HG02798 (cell line): ENCODE measurements at regions not wholly inside any gene's neighbourhood (a gene's known extent, or its start where the extent isn't known, plus 50 kb on each side); places are given as distances from the start of the nearest gene placed in this dataset.

Source experiments
- ATAC-seq: cut with Tn5 transposase; IDR thresholded peaks from one replicate; pipeline ENCODE4 v1.9.1; 2021; ENCODE audit warnings: mild to moderate bottlenecking; ENCODE audit not compliant: unreplicated experiment, poor library complexity

DNA sequence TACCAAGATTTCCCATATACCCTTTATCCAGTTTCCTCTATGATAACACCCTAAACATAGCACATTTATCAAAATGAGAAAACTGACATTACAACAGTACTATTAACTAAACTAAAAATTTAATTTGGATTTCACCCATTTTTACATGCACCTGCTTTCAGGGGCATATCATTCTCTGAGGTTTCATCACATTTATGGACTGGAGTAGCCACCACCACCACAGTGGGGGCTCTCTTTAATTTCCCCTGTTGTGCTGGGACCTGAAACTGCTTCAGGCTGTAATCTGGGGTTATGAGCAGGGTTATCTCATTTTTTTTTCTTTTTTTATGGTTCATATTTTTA is 637.9 kb upstream of the DPP6 start:
- no peak for ATAC-seq

- no peak for ATAC-seq
Observed at GRCh38 chr7:153415632-153416031, 636.6 kb upstream of the DPP6 start.

DNA sequence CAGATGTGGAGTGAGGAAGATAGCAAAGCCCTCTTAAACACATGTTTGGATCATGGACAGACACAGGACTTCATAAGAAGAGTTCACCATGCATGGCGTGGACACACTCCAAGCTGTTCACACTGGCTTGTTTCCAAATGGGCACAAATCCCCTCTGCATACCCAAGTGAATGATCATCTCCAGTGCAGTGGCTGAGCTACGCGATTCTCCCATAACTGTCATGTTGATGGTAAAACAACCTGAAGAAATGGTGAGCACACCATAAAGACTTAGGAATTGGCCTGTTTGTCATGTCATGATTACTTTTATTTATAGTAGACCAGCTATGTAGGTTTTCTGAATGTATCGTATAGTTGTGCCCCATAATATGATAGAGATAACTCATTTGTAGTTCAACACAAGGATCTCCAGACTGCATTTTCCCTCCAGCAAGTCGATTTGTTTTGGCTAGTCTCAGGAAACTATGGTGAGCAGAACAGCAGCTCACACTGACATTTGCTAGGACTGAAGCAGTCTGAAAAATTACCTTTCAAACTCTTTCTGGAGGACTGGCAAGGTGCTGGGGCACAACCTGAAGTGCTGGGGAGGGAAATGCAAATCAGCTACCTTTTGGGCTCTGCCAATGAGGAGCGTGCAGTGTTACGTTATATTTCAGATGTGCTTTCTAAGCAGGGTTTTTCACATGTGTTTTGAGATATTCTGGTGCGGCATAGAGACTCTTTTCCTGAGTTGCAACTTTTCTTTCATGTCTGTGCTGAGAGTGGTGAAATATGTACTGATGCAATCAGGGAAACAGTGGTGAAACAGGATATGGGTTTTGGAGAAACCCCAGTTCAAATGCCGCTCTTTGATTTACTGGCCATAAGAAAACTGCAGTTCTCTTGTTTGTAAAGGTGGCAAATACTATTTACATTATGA is 629.6 kb upstream of the DPP6 start:
- no peak for ATAC-seq

DNA sequence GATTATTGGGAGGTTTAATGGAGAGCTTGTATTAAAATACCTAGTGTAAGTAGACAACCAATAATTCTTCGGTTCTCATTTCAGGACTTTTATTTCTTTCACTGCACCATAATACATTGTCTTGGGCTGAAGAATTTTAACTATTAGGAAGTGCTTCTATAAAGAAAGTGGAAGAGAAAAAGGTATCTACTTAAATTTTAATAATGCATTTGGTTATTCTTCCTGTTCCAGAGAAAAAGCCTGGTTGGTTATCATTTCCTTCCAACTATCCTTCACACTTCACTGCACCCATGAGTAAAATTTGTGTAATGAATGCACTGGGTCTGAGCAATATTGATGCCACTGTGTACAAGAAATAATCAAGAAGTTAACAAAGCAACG is 629.0 kb upstream of the DPP6 start:
- ATAC-seq = no peak

- no peak for ATAC-seq
Observed at GRCh38 chr7:153430931-153431330, 621.3 kb upstream of the DPP6 start.

DNA sequence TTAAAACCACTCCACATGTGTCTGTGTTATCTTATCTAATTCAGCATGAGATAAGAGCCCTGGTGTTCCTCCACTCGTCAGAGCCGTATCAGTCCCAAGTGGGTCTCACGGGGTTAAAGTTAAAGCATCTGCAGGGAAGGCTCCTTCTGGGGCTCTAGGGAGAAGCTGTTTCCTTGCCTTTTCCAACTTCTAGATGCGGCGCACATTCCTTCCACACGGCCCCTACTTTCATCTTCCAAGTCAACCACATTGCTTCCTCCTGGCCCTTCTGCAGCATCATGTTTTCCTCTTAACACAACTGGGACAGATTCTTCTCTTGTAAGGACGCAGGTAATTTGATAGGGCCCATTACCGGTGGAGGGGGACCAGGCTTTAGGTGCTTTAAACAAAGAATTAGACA is 620.1 kb upstream of the DPP6 start:
- ATAC-seq = no peak

GRCh38 chr7:153433223-153433622 is 619.0 kb upstream of the DPP6 start:
- no peak for ATAC-seq

- ATAC-seq = no peak
Observed at GRCh38 chr7:153440715-153441114, 611.5 kb upstream of the DPP6 start.

DNA sequence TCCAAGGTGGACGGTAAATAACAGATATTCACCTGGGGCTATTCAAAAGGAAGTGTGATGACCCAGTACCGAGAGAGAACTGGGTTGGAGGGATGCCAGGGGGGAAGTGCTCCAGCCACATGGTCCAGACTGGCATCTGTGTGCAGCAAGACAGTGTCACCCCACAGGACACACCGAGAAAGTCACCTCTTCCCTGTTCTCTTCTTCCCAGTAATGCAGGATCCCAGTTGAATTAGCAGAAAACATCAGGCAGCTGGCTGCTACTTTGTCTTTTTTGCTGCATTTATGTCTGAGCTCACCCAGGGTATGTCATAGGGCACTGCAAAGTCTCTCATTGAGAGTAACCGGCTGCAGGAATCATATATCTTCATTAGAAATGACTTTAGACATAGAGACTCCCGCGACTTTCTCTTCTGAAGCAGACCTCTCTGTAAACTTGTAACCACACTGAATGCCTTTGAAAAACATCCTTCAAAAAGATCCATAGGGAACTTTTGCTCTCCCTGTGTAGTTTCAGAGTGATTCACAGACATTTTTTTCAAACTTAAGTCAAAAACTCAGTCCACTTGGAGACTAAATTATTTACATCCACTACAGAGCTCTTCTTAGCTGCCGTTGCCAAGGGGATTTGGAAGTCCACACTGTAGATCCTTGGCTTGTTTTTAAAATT is 609.0 kb upstream of the DPP6 start:
- no peak for ATAC-seq

DNA sequence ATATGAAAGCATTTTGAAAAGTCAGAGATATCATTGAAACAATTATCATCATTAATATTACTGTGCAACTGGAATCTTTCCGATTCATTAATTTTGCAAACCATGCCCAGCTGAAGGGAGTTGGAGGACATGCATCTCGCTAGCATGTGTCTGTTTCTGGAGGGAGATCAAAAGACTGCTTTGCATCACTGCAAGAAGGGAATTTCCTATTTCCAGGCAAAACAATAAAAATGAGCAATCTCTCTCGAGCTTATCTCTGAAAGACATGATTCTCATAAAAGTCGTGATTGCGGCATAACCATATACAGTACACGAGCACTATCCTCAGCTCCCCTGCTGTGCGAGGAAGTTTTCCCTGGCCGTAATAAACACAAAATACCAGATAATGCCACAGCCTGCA is 607.6 kb upstream of the DPP6 start:
- ATAC-seq = no peak

DNA sequence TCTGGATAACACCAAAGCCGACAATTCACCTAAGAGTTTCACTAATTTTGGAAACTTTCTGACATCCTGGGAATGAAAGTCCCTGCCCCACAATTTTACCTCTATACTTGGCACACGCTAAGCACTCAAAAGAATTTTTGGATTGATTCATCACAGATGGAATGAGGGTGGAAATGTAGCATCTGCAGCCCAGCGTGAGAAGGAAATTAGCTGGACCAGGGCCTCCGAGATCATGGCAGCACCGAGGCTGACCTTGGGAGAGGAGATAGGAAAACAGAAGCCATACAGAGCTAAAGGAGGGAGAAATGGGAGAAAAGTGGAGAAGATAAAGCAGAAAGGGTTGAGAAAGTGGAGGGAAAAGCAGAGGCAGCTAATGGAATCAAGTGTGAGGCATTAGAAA is 606.6 kb upstream of the DPP6 start:
- no peak for ATAC-seq

DNA sequence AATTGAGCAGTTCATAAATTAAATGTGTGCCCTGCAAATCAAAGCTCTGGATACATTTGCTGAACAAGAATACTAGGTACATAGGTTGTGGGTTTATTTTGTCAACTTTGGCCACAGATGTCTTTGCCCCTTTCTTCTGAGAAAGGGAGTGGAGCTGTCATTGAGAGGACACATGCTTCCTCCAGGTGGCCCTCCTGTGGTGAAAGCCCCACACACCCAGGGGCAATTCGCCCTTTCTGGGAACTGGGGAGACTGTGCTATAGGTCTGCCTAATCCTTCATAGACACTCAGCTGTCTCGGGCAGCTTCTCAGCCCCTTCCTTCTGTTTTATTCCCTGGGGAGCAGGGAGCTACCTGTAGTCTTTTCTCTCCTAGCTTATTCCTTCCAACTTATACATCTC is 605.7 kb upstream of the DPP6 start:
- ATAC-seq = no peak

- ATAC-seq = no peak
Observed at GRCh38 chr7:153447011-153447410, 605.2 kb upstream of the DPP6 start.

- ATAC-seq = no peak
Observed at GRCh38 chr7:153452661-153453060, 599.5 kb upstream of the DPP6 start.

DNA sequence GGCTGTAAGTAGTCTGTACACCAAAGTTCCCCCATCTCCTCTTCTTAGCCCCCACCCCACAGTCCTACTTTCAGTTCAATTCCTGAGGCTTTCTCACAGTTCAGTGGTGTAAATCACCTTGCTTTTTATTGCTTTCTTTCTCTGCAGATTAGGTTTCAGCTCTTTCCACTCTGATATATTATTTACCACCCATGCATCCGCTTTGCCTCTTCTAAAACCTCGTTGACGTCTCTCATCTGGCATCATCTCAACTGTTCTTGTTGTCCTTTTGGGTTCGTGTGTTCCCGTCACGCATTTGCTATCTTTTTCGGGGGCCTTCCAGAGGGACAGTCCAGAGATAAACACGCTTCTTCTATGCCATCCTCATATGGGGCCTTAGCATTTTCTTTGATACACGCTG is 597.9 kb upstream of the DPP6 start:
- ATAC-seq = no peak

DNA sequence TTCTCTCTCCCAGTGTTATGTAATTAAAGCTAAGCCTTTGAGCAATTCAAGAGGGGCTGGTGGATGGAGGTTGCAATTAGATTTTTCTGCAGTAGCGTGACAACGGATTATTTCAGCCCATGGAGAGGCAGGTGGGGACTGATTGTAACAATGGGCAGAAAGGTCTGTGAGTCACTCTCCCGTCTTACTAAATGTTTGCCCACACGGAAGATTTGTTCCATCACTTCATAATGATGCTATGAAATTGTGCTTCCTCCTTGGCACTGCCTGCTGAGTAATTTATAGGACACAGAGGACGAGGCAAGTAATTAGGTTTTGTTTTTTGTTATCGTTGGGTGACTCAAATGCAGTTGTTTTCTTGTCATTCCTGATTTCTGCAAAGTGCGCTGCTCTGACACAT is 594.5 kb upstream of the DPP6 start:
- no peak for ATAC-seq

DNA sequence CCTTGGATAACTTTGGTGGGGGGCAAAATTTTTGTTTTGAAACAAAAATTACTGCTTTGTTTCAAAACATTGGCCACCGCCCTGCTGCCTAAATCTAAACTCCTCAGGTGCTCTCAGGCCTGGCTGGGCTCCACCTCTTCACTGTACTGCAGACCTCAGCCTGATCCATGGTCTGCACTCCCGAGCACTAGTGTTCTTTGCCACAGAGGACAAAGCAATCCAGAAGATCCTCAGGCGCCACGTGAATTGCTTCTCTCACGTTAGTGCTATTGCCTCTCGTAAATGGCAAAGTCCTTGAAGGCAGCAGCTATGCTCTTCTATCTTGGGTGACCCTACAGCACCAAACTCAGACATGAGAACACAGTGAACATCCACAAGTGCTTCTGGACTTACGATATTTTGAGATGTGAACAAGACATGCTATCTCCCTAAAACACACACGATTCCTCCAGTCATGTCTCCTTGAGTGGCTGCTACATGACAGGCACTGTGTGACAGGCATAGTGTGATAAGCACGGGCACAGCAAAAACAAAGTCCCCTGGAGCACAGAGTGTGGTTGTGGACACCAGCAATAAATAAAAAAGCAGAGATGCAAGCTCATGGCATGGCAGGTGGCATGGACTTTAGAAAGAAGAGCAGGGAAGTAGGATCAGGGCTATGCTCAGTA is 582.1 kb upstream of the DPP6 start:
- no peak for ATAC-seq

DNA sequence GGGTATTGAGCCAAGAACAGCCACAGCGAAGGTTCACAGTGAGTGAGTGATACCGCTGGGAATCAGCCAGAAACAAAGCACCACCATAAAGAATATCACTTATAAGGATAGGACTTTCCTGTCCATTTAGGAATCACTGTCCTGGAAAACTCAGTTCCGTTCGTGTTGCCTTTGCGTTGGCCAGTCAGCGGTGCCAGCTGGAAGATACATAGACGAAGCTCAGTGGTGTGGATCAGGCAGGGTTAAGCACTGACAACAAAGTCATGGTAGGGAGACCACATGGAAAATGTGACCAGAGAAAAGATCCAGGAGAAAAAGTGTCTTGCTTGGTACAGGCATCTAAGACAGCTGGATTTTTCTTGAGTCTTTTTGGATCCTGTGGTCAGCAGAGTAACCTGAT is 579.7 kb upstream of the DPP6 start:
- ATAC-seq = no peak

DNA sequence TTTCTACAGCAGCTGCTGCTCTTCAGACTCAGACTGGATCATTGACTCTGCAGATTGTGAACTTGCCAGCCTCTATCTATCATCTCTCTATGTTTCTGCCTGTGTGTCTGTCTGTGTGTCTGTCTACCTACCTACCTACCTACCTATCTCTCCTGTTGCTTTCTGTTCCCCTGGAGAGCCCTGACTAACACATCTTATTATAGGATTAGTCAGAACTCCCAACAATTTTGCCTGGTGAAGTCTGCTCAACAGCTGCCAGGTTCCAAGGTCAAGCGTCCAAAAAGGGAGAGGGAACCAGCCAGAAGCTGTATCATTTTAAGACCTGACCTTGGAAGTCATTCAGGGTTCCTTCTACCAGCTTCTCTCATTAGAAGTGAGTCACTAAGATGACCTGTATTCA is 579.0 kb upstream of the DPP6 start:
- no peak for ATAC-seq

DNA sequence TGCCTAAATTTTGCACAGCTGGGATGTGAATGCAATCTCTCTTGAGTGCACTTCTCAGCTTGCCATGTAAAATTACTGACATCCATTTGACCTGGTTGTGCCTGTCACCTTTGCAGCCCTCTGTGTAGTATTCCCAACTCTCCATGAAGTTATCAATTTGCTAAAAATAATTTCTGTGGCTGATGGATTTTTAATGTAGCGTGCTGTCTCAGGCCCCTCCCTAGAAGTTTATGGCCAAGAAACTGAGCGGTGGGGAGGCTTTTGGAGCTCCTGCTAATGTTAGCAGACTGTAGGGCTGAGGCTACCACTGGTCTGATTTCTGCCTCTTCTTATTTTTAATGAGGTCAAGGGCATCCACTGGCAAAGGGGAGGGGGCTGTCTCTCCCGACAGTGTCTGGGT is 577.0 kb upstream of the DPP6 start:
- no peak for ATAC-seq

- ATAC-seq = no peak
Observed at GRCh38 chr7:153476166-153476565, 576.0 kb upstream of the DPP6 start.

- ATAC-seq = no peak
Observed at GRCh38 chr7:153496257-153496656, 555.9 kb upstream of the DPP6 start.
